Testis (tissue), 2 donors: ENCODE measurements at regions not wholly inside any gene's neighbourhood (a gene's known extent, or its start where the extent isn't known, plus 50 kb on each side); places are given as distances from the start of the nearest gene placed in this dataset.

Experiments
- CTCF ChIP-seq, 3 experiments: fragments of 450-650 bp in 2 of 3; fragments of 200-600 bp in 1 of 3; sonication (generic) in 1 of 3; IDR thresholded peaks; one replicate each; pipeline ENCODE4 v1.5.1; 2016 to 2019; ENCODE audit warnings: antibody characterized with exemption in 3 of 3, mild to moderate bottlenecking in 2 of 3, moderate library complexity in 1 of 3
- POLR2A ChIP-seq: fragments of 450-650 bp; IDR thresholded peaks from one replicate; pipeline ENCODE4 v1.6.1; 2017; ENCODE audit warnings: antibody characterized with exemption, mild to moderate bottlenecking, moderate library complexity

GRCh38 chr2:120831891-120832290 is 96.2 kb downstream of the GLI2 start:
- TF ChIP-seq CTCF (IDR thresholded peaks at IDR 0.05) (no peak), POLR2A (no peak)
